HepG2 (cell line): ENCODE measurements at regions not wholly inside any gene's neighbourhood (a gene's known extent, or its start where the extent isn't known, plus 50 kb on each side); places are given as distances from the start of the nearest gene placed in this dataset.

Source experiments
- ATAC-seq: fragments of 200-7000 bp; cut with Tn5 transposase; 3 replicates; pipeline ENCODE4 v1.9.1; 2020; ENCODE audit warnings: mild to moderate bottlenecking, moderate library complexity
- BruUV-seq: library from RNA; stranded (reverse); fragments of 400-500 nt; replicated peaks from 2 replicates; lab custom pipeline; 2021; lab: Mats Ljungman, UMichigan
- CTCF ChIA-PET: fragments of 300-600 bp; formaldehyde crosslinking; extraction: SDS; loops from one replicate; lab custom pipeline; 2021; ENCODE audit warnings: low total read pairs, inconsistent platforms, low intra/inter-chr PET ratio; lab: Yijun Ruan, JAX
- POLR2A ChIA-PET: fragments of 350-600 bp; sonication (Branson Sonifier 250); formaldehyde crosslinking; loops from one replicate; lab custom pipeline; 2020; ENCODE audit warnings: antibody characterized with exemption, inconsistent platforms; lab: Yijun Ruan, JAX
- DNase-seq: peaks from one replicate; pipeline ENCODE4 v3.0.0-alpha.2; 2015; ENCODE audit warnings: low spot score
- FAIRE-seq: peaks from 3 replicates; lab custom pipeline; 2011; peaks lifted over from hg19 to GRCh38; lab: Jason Lieb, UNC
- H2AFZ ChIP-seq: one replicate; pipeline ENCODE4 v1.6.1; 2011; ENCODE audit warnings: low read length, inconsistent platforms
- H3K27ac ChIP-seq: fragments of 300-600 bp; 3 replicates; pipeline ENCODE4 v1.8.0; 2011; ENCODE audit warnings: mixed run types, mild to moderate bottlenecking, mixed read lengths, low read length, inconsistent platforms; ENCODE audit not compliant: insufficient read depth; ENCODE audit errors: extremely low read length
- H3K27me3 ChIP-seq, 2 experiments: fragments of 200-600 bp in 1 of 2; 2 replicates in 1 of 2; 3 replicates in 1 of 2; pipeline versions ENCODE4 v1.6.0 to v1.8.0; 2011; ENCODE audit warnings: low read length in 2 of 2, mild to moderate bottlenecking in 2 of 2, moderate library complexity in 2 of 2, inconsistent platforms in 1 of 2; ENCODE audit not compliant: insufficient read depth in 2 of 2, control insufficient read depth in 1 of 2
- H3K36me3 ChIP-seq, 2 experiments: fragments of 200-600 bp in 1 of 2; replicated peaks in 1 of 2; 2 replicates in 1 of 2; 3 replicates in 1 of 2; pipeline versions ENCODE4 v1.5.1 to v1.8.0; 2011; ENCODE audit warnings: low read length in 2 of 2, inconsistent platforms in 1 of 2; ENCODE audit not compliant: insufficient read depth in 2 of 2, control insufficient read depth in 1 of 2
- H3K4me1 ChIP-seq: 2 replicates; pipeline ENCODE4 v1.5.1; 2012; ENCODE audit warnings: low read length, inconsistent platforms; ENCODE audit not compliant: insufficient read depth
- H3K4me2 ChIP-seq: 2 replicates; pipeline ENCODE4 v1.6.0; 2011; ENCODE audit warnings: low read depth, low read length, inconsistent platforms
- H3K4me3 ChIP-seq, 3 experiments: fragments of 200-600 bp in 1 of 3; sonication (generic), shearing (Covaris generic) in 1 of 3; replicated peaks in 1 of 3; 2 replicates each; pipeline ENCODE4 v1.5.1; 2011 to 2016; ENCODE audit warnings: low read length in 3 of 3, inconsistent platforms in 2 of 3, low read depth in 2 of 3, mild to moderate bottlenecking in 2 of 3, control low read depth in 1 of 3, mixed read lengths in 1 of 3; ENCODE audit not compliant: insufficient read depth in 1 of 3
- H3K79me2 ChIP-seq: one replicate; pipeline ENCODE4 v1.6.1; 2011; ENCODE audit warnings: low read length, inconsistent platforms; ENCODE audit not compliant: insufficient read depth
- H3K9ac ChIP-seq: 2 replicates; pipeline ENCODE4 v1.6.0; 2011; ENCODE audit warnings: mild to moderate bottlenecking, low read depth, low read length, inconsistent platforms; ENCODE audit not compliant: insufficient read depth
- H3K9me3 ChIP-seq: 2 replicates; pipeline ENCODE4 v1.5.1; 2012; ENCODE audit warnings: mild to moderate bottlenecking, low read length
- H4K20me1 ChIP-seq: 2 replicates; pipeline ENCODE4 v1.6.0; 2011; ENCODE audit warnings: inconsistent platforms, mild to moderate bottlenecking, low read length, moderate library complexity; ENCODE audit not compliant: insufficient read depth
- ARNT2 ChIP-seq: sonication (generic); formaldehyde crosslinking; IDR thresholded peaks from 2 replicates; pipeline ENCODE4 v1.8.0; 2022; ENCODE audit warnings: mild to moderate bottlenecking, low read depth, missing genetic modification reagents, moderate library complexity
- GMEB1 ChIP-seq: sonication (generic); formaldehyde crosslinking; IDR thresholded peaks from 2 replicates; pipeline ENCODE4 v1.5.1; 2020; ENCODE audit warnings: missing genetic modification reagents, mild to moderate bottlenecking, borderline replicate concordance
- HOMEZ ChIP-seq: IDR thresholded peaks from 2 replicates; pipeline ENCODE4 v1.6.1; 2016; ENCODE audit warnings: low read depth
- KLF12 ChIP-seq: sonication (generic); formaldehyde crosslinking; IDR thresholded peaks from 2 replicates; pipeline ENCODE4 v1.4.0; 2020; ENCODE audit warnings: missing genetic modification reagents, borderline replicate concordance
- KMT2B ChIP-seq: IDR thresholded peaks from 2 replicates; pipeline ENCODE4 v1.6.1; 2016; ENCODE audit warnings: missing genetic modification reagents, missing compliant biosample characterization
- MTF2 ChIP-seq: sonication (generic); formaldehyde crosslinking; IDR thresholded peaks from 2 replicates; pipeline ENCODE4 v1.5.0; 2020; ENCODE audit warnings: missing genetic modification reagents, borderline replicate concordance
- NCOR1 ChIP-seq: fragments of 200-600 bp; sonication (generic); IDR thresholded peaks from 2 replicates; pipeline ENCODE4 v1.7.0; 2017; ENCODE audit warnings: antibody characterized with exemption, low read length, borderline replicate concordance
- ONECUT2 ChIP-seq: sonication (generic); formaldehyde crosslinking; IDR thresholded peaks from 2 replicates; pipeline ENCODE4 v1.4.0; 2020; ENCODE audit warnings: missing genetic modification reagents
- PHF8 ChIP-seq: sonication (generic); formaldehyde crosslinking; IDR thresholded peaks from 2 replicates; pipeline ENCODE4 v1.5.0; 2020; ENCODE audit warnings: missing genetic modification reagents
- ZNF570 ChIP-seq: sonication (generic); formaldehyde crosslinking; IDR thresholded peaks from 2 replicates; pipeline ENCODE4 v1.4.0; 2020; ENCODE audit warnings: mild to moderate bottlenecking, missing genetic modification reagents, borderline replicate concordance
- in situ Hi-C: cut with HindIII; loops from 2 replicates; pipeline ENCODE4 v1.10.0; 2017; ENCODE audit warnings: low pct_unique_long_range_greater_than_20kb; ENCODE audit not compliant: extremely low pct_ligation_motif_present
- intact Hi-C: fragments of 100-400 bp; cut with micrococcal nuclease; formaldehyde crosslinking; loops from one replicate; pipeline ENCODE4 v1.10.0; 2022; ENCODE audit not compliant: unreplicated experiment
- TF ChIP-seq, protein P1 (sequence below): sonication (generic); formaldehyde crosslinking; conservative IDR thresholded peaks from 2 replicates; pipeline ENCODE4 v1.4.0; 2020; ENCODE audit warnings: mild to moderate bottlenecking, missing genetic modification reagents, moderate library complexity

DNA sequence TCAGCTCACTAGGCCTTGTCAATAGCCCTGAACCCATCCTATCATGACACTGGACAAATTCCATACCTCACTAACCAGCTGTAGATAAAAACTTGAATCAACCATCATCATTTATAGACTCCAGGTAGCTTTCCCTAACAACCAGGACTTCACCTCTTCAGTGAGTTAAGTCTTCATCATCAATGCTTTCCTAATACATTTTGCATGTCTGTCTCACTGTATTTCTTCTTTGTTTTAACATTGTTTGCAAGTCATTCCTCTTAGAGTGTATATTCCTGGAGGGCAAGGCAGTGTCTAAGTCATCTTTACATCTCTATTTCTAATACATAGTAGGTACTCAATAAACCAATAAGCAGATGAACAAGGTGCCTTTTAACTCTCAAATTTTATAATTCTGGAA is 123.4 kb upstream of the RFC3 start:
- Histone ChIP-seq H3K4me2 (no peak overlapping the region), H2AFZ (no peak overlapping the region), H3K36me3 (no peaks in the 10 kb centered on the region), H3K9ac (no peak overlapping the region), H3K27me3 (no peaks in the 10 kb centered on the region), H3K9me3 (no peaks in the 10 kb centered on the region), H3K4me1 (peaks cover 10% of the 10 kb centered on the region), H3K4me3 (no peak overlapping the region), H4K20me1 (no peaks in the 10 kb centered on the region), H3K27ac (no peak overlapping the region), H3K79me2 (no peaks in the 10 kb centered on the region)
- no peak for FAIRE-seq
- no TSS peak for BruUV-seq
- in situ Hi-C loops (no loop called here), intact Hi-C loops (no loop called here)
- TF ChIP-seq MTF2 (CRISPR knock-in tag): no peak
- TF ChIP-seq GMEB1 (CRISPR knock-in tag): no peak
- no peak for TF ChIP-seq HOMEZ (CRISPR knock-in tag)
- no peak for TF ChIP-seq PHF8
- TF ChIP-seq NCOR1: no peak
- no peak for TF ChIP-seq ONECUT2
- TF ChIP-seq ZNF570 (CRISPR knock-in tag): no peak
- no peak for TF ChIP-seq KLF12 (CRISPR knock-in tag)
- no peak for TF ChIP-seq KMT2B
- no peak for TF ChIP-seq ARNT2 (CRISPR knock-in tag)
- TF ChIP-seq, protein P1, sequence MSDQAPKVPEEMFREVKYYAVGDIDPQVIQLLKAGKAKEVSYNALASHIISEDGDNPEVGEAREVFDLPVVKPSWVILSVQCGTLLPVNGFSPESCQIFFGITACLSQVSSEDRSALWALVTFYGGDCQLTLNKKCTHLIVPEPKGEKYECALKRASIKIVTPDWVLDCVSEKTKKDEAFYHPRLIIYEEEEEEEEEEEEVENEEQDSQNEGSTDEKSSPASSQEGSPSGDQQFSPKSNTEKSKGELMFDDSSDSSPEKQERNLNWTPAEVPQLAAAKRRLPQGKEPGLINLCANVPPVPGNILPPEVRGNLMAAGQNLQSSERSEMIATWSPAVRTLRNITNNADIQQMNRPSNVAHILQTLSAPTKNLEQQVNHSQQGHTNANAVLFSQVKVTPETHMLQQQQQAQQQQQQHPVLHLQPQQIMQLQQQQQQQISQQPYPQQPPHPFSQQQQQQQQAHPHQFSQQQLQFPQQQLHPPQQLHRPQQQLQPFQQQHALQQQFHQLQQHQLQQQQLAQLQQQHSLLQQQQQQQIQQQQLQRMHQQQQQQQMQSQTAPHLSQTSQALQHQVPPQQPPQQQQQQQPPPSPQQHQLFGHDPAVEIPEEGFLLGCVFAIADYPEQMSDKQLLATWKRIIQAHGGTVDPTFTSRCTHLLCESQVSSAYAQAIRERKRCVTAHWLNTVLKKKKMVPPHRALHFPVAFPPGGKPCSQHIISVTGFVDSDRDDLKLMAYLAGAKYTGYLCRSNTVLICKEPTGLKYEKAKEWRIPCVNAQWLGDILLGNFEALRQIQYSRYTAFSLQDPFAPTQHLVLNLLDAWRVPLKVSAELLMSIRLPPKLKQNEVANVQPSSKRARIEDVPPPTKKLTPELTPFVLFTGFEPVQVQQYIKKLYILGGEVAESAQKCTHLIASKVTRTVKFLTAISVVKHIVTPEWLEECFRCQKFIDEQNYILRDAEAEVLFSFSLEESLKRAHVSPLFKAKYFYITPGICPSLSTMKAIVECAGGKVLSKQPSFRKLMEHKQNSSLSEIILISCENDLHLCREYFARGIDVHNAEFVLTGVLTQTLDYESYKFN (CRISPR knock-in tag): no peak
- CTCF ChIA-PET: no interaction called here
- DNase-seq: no peak
- no peak for ATAC-seq
- POLR2A ChIA-PET: no interaction called here
